OCI-LY3 (cell line): ENCODE measurements at regions not wholly inside any gene's neighbourhood (a gene's known extent, or its start where the extent isn't known, plus 50 kb on each side); places are given as distances from the start of the nearest gene placed in this dataset.

Source experiments
- EZH2phosphoT487 ChIP-seq: fragments of 200-600 bp; shearing (Covaris generic); IDR thresholded peaks from 2 replicates; pipeline ENCODE4 v1.6.1; 2018; ENCODE audit warnings: antibody characterized with exemption, mixed run types, low read depth
- TF ChIP-seq, protein P1 (sequence below): fragments of 200-600, 300-600 bp; sonication (generic); IDR thresholded peaks from 2 replicates; pipeline ENCODE4 v1.5.1; 2014; ENCODE audit warnings: antibody characterized with exemption, low read length, low read depth

DNA sequence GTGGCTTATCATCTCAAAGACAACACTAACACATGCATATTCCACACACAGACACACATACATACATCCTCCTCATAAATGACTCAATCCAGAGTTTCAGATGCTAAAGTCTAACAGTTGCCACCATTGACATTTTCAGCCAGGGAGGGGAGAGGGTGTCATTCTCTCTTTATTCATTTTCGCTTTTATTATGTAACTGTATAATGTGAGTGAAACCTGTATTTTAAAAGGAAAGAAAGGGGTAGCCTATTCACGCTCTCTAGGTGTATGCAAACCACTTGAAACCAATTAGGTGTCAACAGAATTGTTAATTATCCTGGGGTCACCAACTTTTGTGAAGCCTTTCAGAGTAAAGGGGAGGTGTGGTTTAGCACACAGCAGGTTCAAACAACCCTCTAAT, 1282.9 kb downstream of the ROBO2 start:
- TF ChIP-seq, protein P1, sequence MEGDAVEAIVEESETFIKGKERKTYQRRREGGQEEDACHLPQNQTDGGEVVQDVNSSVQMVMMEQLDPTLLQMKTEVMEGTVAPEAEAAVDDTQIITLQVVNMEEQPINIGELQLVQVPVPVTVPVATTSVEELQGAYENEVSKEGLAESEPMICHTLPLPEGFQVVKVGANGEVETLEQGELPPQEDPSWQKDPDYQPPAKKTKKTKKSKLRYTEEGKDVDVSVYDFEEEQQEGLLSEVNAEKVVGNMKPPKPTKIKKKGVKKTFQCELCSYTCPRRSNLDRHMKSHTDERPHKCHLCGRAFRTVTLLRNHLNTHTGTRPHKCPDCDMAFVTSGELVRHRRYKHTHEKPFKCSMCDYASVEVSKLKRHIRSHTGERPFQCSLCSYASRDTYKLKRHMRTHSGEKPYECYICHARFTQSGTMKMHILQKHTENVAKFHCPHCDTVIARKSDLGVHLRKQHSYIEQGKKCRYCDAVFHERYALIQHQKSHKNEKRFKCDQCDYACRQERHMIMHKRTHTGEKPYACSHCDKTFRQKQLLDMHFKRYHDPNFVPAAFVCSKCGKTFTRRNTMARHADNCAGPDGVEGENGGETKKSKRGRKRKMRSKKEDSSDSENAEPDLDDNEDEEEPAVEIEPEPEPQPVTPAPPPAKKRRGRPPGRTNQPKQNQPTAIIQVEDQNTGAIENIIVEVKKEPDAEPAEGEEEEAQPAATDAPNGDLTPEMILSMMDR: no peak
- TF ChIP-seq EZH2phosphoT487: no peak
